Activated CD8-positive, alpha-beta memory T cell treated with anti-CD3 and anti-CD28 coated beads for 36 hours (primary cell): ENCODE measurements at regions not wholly inside any gene's neighbourhood (a gene's known extent, or its start where the extent isn't known, plus 50 kb on each side); places are given as distances from the start of the nearest gene placed in this dataset.
"Not testable (repeated sequence)": the region's sequence is repeated elsewhere in the genome, so short reads cannot be mapped to it uniquely, and the experiment has no call there.

ENCODE experiments used
- CTCF ChIA-PET: fragments of 350-600 bp; sonication (Branson Sonifier 250); formaldehyde crosslinking; loops from one replicate; lab custom pipeline; 2021; ENCODE audit warnings: antibody characterized with exemption; lab: Charles Lee
- POLR2A ChIA-PET: fragments of 350-600 bp; sonication (Branson Sonifier 250); formaldehyde crosslinking; loops from one replicate; lab custom pipeline; 2021; ENCODE audit warnings: antibody characterized with exemption; lab: Charles Lee

DNA sequence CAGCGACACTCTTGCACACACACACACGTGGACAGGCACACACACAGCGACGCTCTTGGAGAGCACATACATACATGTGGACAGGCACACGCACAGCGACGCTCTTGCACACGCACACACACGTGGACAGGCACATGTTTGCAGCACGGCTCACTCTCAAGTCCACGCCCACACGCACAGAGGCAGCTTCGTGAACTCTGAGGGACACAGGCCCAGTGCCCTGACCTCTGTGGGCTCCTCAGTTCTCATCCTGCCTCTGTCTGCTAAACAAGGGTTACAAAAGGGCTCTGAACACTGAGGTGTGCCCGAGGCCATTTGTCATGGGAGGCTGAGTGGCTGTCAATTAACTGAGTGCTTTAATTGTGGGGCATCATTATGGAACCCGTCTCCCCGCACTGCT is 558.8 kb upstream of the ADAMTS16 start:
- ChIA-PET CTCF (no interaction called here), POLR2A (no interaction called here)

GRCh38 chr5:4584982-4585381 is 555.1 kb upstream of the ADAMTS16 start:
- ChIA-PET CTCF (no interaction called here), POLR2A (no interaction called here)

- POLR2A ChIA-PET = no interaction called here
- CTCF ChIA-PET = no interaction called here
These were observed 526.7 kb upstream of the ADAMTS16 start for GRCh38 chr5:4613440-4613839.

GRCh38 chr5:4614088-4614487 is 526.0 kb upstream of the ADAMTS16 start:
- ChIA-PET CTCF (no interaction called here), POLR2A (no interaction called here)

GRCh38 chr5:4615369-4615768 is 524.8 kb upstream of the ADAMTS16 start:
- POLR2A ChIA-PET, CTCF ChIA-PET: not testable (repeated sequence)

DNA sequence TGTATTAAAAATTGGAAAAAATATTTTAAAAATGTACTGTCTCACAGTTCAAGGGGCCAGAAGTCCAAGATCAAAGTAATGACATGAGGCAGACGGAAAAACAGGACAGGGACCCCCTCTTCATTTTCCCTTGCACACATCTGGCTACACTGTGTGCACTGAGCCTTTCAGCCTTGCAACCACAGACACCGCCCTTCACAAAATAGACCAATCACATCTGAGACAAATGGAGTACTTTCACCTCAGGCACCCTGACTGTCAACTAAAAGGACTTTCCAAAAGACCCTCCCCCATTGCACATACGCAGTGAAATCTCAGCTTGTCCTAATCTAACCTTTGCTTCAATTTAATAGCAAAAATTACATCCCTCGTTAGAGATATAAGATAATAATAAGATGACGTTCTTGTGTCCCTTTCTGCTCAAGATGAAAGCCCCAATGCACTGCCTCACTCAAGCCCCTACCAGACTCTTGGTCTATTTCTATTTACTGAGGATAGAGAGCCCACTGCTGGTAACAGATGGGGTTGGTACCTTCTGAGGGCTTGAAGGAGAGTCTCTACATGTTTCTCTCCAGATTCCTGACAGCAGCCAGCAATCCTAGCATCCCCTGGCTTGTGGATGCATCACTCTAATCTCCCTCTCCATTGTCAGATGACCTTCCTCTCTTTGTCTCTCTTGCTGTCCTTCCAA is 514.8 kb upstream of the ADAMTS16 start:
- CTCF ChIA-PET = no interaction called here
- POLR2A ChIA-PET = no interaction called here

DNA sequence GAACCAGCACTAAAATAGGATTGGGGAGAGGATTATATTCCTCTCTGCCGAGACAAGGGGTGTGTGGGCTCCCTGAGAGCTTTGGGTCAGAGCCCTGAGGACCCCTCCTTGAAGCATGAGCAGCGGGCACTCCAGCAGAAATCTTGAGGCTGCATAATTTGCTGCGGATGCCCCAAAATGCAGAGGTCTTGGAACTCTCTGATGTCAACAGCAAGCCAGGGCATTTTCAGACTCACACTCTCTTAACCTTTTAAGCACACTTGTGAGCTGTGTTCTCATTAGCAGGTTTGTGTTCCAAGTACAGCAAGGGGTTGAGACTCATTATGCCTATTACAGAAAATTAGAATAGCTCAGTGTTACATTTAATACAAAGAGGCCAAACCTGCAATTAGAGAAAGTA is 513.0 kb upstream of the ADAMTS16 start:
- POLR2A ChIA-PET = no interaction called here

GRCh38 chr5:4627929-4628328 is 512.2 kb upstream of the ADAMTS16 start:
- ChIA-PET CTCF (no interaction called here), POLR2A (no interaction called here)

More for the DNA sequence above, 513.0 kb upstream of the ADAMTS16 start:
- CTCF ChIA-PET = no interaction called here

DNA sequence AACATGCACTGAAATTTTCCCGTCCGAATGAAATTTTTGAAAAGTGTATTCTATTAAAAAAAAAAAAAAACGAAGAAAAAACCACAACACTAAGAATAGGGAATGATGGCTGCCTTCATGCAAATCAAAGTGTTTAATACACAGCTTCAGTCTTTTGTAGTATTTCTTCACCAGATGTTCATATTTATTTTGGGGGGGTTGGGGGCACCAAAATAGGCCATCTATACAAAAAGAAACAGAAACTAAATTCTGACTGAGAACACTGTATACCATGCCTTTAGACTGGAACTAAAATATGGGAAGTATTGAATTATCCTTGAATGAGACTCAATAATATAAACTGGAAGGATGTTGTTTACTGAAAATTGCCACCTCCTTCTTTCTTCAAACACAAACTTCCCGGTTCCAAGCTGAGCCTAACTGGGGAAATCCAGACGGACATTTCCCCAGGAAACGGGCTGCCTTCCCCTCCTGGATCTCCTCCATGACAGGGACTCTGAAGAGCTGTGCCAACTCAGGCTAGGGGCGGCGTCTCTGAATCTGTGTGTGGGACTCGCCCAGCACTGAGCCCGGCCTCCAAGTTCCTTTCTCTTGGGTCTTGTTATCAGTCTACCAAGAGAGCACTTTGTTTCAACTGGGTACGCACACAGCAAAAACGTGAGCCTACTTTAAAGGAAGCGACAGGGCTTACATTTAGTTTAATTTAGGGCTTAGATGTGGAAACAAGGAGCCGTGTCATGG is 511.3 kb upstream of the ADAMTS16 start:
- CTCF ChIA-PET = no interaction called here
- POLR2A ChIA-PET = no interaction called here

DNA sequence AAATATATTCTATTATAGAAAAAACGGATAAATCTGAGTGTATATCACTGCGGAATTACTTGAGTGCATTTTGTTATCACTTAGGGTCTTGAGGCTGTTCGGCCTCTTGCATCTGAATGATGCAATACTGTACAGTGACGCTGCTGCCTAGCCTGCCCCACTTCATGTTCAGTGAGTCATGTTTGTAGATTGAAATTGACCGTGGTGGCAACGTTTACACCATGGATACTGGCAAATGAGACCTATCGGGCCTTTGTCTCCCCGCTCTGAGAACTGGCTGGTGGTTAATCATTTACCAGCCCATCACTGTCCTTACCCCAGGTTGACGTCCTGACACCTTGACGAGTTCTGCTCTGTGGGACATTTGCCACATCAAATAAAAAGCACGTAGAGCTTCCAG is 510.1 kb upstream of the ADAMTS16 start:
- POLR2A ChIA-PET = no interaction called here

GRCh38 chr5:4634342-4634741 is 505.8 kb upstream of the ADAMTS16 start:
- ChIA-PET POLR2A (no interaction called here), CTCF (no interaction called here)

More for the DNA sequence above, 510.1 kb upstream of the ADAMTS16 start:
- CTCF ChIA-PET = no interaction called here

DNA sequence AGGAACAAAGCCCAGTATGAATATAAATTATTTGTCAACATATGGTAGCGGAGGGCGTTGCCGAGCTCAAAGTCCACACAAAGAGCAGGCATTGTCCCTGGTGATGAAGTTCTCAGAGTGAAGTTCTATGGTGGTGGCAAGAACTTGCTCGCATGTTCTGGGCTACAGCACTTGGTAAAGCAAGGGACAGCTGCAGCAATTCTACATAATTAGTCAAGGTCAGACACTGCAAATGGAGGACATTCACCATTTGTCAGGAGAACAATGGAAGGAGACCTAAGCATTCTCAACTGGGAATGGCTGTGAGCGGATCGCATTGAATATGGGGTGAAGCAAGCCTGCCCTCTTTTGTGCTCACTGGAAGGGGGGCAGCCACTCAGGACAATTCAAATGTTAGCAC is 503.8 kb upstream of the ADAMTS16 start:
- CTCF ChIA-PET = no interaction called here
- POLR2A ChIA-PET = no interaction called here

GRCh38 chr5:4639946-4640345 is 500.2 kb upstream of the ADAMTS16 start:
- ChIA-PET POLR2A (no interaction called here), CTCF (no interaction called here)

DNA sequence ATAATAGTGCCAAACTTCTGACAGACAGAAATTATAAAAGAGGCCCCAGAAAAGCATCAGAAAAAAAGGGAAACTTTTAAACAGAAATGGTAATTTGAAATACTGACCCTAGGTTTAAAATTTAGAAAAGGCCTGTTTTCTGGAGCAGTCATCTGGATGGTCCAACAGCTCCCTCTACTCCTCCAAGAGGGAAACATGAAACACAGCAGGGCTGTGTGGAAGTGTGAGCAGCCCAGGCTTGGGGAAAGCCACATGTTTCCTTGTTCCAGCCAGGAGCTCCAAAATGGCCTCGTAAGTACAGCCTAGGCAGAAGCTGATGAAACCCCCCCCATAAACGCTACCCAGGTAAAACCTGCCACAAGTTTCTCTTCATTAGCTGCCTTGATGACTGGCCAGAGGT is 499.3 kb upstream of the ADAMTS16 start:
- ChIA-PET POLR2A (no interaction called here), CTCF (no interaction called here)

- CTCF ChIA-PET = no interaction called here
- POLR2A ChIA-PET = no interaction called here
These were observed 497.6 kb upstream of the ADAMTS16 start for GRCh38 chr5:4642525-4642924.

- ChIA-PET POLR2A (no interaction called here), CTCF (no interaction called here)
These were observed 496.9 kb upstream of the ADAMTS16 start for GRCh38 chr5:4643190-4643589.

GRCh38 chr5:4643960-4644359 is 496.2 kb upstream of the ADAMTS16 start:
- CTCF ChIA-PET = no interaction called here

DNA sequence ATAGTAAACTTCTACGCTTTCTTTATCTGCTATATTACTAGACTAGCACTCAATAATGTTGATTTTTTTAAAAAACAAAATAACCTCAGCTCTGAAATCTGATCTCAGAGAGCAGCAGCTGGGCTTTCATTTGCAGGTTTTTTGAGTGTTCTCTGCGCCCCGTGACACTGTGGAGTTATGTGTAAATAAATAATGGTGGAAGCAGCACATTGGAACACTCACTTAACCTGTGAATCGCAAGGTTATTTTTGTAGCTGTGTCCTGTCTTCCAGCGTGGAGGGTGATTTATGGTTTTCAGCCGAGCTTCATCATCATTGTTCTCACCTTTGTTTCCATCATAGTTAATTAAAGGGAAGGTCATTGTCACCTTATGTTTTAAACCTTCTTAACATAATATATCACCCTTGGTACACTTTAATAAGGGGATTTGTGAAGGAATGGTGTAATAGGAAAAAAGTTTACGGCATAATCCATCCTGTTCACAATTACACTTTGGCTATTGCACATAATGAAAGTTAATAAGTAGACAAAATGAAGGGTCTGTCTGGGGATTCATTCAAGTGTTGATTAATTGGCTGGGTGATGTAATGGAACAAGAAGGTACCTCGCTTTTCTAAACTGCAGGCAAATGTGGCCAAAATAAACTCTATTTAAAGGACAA is 493.3 kb upstream of the ADAMTS16 start:
- POLR2A ChIA-PET = no interaction called here
- CTCF ChIA-PET = no interaction called here

More at GRCh38 chr5:4643960-4644359, 496.2 kb upstream of the ADAMTS16 start:
- POLR2A ChIA-PET = no interaction called here

- ChIA-PET CTCF (no interaction called here), POLR2A (no interaction called here)
These were observed 492.2 kb upstream of the ADAMTS16 start for GRCh38 chr5:4647955-4648354.

DNA sequence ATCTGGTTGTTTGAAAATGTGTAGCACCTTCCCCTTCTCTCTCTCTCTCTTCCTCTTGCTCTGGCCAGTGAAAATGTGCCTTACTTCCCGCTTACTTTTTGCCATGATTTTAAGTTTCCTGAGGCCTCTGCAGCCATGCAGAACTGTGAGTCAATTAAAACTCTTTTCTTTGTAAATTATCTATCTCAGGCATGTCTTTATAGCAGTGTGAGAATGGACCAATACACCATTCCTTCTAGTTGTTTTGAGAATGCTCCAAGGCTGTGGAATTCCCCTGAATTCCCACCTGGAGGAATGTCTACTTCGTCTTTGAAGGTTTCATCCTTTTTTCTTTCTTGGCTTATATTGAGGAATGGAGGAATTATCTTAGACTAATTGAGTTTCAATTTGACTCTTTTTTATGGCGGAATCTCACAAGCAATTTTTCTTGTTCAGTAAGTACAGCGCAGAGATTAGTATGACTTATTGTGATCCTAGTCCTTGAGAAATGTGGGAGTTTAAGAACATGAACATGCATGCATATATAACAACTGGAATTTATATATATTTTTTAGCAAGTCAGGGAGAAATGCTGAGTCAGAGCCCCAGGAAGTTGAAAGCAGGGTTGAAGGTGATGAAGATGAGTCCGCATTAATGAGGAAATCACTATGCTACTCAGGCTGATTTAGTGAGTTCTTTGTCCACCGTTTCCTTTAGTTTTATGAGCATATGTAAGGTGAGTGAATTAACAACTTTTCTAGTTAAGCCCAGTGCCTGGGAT is 488.1 kb upstream of the ADAMTS16 start:
- POLR2A ChIA-PET = no interaction called here
- CTCF ChIA-PET = no interaction called here
